Islet precursor cell (in vitro differentiated cells): ENCODE measurements at regions not wholly inside any gene's neighbourhood (a gene's known extent, or its start where the extent isn't known, plus 50 kb on each side); places are given as distances from the start of the nearest gene placed in this dataset.

Source experiments
- DNase-seq: peaks from one replicate; pipeline ENCODE4 v3.0.0-alpha.2; 2018

GRCh38 chr3:194738254-194739093 lies 52.8 kb downstream of the FAM43A start:
- no peak for DNase-seq

- peak; percentile 84 for DNase-seq
These were observed 54.0 kb downstream of the FAM43A start for GRCh38 chr3:194739498-194740284.

- DNase-seq, result peak; percentile 97
These were observed 55.3 kb downstream of the FAM43A start for GRCh38 chr3:194740859-194741491.

GRCh38 chr3:194741916-194742315 lies 56.2 kb downstream of the FAM43A start:
- no peak for DNase-seq

GRCh38 chr3:194744826-194745225 lies 59.1 kb downstream of the FAM43A start:
- no peak for DNase-seq

GRCh38 chr3:194745422-194746184 lies 59.9 kb downstream of the FAM43A start:
- no peak for DNase-seq

GRCh38 chr3:194748225-194748624 lies 62.5 kb downstream of the FAM43A start:
- DNase-seq, result no peak

- DNase-seq, result peak; percentile 91
These were observed 64.2 kb downstream of the FAM43A start for GRCh38 chr3:194749631-194750490.

- DNase-seq, result no peak
These were observed 64.8 kb downstream of the FAM43A start for GRCh38 chr3:194750491-194750828.

- DNase-seq, result no peak
These were observed 70.2 kb downstream of the FAM43A start for GRCh38 chr3:194755671-194756459.

GRCh38 chr3:194756460-194756779 lies 70.7 kb downstream of the FAM43A start:
- DNase-seq, result no peak

GRCh38 chr3:194756791-194757325 lies 71.2 kb downstream of the FAM43A start:
- no peak for DNase-seq

- no peak for DNase-seq
These were observed 72.0 kb downstream of the FAM43A start for GRCh38 chr3:194757647-194758061.

- DNase-seq, result no peak
These were observed 73.0 kb downstream of the FAM43A start for GRCh38 chr3:194758716-194759115.

GRCh38 chr3:194760494-194761137 lies 74.9 kb downstream of the FAM43A start:
- DNase-seq, result no peak

- peak; percentile 93 for DNase-seq
These were observed 75.7 kb downstream of the FAM43A start for GRCh38 chr3:194761384-194761783.

- DNase-seq, result no peak
These were observed 81.2 kb downstream of the FAM43A start for GRCh38 chr3:194766845-194767244.

GRCh38 chr3:194767446-194768207 lies 81.9 kb downstream of the FAM43A start:
- no peak for DNase-seq

GRCh38 chr3:194768586-194768985 lies 82.9 kb downstream of the FAM43A start:
- no peak for DNase-seq
